Activated CD4-positive, alpha-beta T cell treated with anti-CD3 and anti-CD28 coated beads, Interleukin-2, Interleukin-4, amounts not matched to agents 100 ng/mL and 50 ng/mL, durations not matched to agents 16 hours and 8 hours (primary cell): ENCODE measurements at regions not wholly inside any gene's neighbourhood (a gene's known extent, or its start where the extent isn't known, plus 50 kb on each side); places are given as distances from the start of the nearest gene placed in this dataset.

Experiments used
- DNase-seq: peaks from one replicate; pipeline ENCODE4 v3.0.0-alpha.2; 2020; ENCODE audit warnings: low spot score

DNA sequence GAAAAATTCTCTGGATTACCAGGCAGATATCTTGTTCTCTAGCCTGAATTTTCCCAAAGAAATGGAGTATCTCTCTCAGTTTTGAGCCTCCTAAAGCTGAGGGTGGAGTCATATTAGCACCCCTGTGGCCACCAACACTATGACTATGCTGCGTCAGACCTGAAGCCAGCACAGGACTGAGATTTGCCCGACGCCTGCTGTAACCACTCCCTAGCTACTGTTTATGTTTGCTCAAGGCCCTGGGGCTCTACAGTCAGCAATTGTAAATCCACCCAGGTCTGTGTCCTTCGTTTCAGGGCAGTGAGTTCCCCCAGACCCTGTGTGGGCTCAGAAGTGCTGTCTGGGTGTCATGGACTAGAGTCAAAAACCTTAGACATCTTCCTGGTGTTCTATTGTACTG is 61.4 kb downstream of the ZXDA start:
- no peak for DNase-seq

DNA sequence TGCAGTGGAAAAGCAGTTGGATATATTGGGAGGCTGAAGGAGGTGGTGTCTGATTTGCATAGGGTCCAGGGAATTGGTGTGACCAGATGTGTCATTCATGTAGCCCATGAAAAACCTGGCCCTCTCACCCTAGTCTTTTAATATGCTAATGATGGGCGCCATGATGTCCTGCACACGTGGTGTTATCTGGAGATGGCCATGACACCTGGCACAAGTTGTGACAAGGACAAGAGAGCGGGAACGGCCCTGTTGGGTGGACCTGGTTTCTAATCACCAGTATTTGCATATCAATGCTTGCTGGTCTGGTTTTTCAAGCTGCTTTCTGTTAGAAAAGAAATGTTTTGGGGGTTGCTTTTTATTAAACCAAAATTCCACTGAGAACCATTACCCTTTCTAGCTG is 87.4 kb downstream of the ZXDA start:
- no peak for DNase-seq

DNA sequence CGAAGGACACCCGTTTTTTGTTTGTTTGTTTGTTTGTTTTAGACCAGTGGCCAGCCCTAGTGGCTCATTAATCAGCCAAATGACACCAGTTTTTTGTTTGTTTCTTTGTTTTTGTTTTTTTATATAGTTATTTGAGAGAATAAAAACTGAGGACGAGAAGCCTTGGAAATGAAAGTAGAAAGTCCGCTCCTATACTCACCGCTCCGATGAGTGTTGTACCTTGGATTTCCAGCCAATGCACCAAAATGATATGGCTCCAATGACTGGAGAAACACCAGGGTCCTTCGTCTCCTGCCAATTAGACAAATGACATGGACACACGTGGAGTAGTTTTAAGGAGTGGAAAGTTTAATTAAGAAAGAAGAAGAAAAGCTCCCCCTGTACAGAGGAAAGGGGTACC is 87.9 kb downstream of the ZXDA start:
- no peak for DNase-seq

DNA sequence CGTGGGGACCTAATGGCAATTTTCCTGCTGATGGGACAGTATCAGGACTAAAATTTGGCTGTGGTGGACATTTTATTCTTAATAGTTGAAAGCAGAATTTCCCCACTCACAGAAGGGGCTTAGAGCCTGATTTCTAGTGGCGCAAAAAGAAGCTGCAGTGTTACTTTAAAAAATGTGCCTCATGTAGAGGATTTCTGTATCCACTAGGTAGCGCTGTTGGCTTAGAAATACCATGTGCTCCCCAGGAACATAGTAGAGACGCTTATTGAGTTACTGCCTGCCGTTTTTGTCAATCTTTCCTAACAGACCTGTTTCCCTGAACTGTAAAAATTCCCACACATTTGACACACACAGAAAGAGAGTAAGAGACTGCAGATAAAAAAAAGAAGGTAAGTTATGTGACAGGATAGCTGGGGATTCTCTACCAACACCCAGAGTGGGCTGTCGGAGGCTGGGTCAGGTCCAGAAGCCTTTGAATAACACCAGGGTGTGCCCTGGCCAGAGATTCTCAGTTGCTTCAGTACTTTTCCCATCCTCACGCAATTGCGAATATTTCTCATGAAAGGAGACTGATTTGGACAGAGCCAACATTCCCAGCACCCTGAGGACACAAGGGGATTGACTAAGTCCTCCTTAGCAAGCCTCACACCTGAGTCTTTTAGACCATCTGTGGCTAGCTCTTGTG is 88.4 kb downstream of the ZXDA start:
- peak; percentile 59 for DNase-seq

DNA sequence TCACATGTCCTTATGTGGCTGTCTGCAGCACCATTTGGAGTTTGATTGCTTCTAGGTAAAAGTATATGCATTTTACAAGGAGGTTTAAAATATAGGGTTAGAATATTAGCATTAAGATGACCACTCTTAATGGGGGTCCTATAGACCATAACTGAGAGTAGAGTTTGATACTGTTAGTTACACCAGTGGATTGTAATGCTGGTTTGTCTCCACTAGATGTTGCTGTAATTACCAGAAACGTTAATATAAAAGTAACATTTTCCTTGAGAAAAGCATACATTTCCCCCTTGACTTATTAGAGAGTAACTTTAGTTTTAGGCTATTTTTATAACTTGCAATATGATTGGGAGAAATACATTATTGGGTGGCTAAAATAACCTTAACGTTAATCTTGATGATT is 93.0 kb downstream of the ZXDA start:
- no peak for DNase-seq

DNA sequence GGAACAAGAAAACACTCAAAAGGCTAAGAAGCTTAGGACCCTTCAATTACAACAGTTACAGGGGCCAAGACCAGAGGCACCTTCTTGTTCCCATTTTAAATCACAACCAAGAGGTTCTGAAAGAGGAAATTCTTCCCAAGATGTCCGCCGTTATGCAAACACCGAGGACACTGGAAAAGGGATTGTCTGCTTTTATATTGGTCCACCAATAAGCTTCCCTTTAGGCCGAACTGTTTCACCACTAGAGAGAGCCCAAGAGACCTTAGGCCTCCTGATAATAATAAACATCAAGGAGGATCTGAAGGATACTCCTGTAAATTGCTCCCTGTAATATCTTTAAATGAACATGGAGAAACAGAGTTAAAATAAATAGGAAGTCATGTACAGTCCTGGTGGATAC is 92.6 kb upstream of the NLRP2B start:
- no peak for DNase-seq

DNA sequence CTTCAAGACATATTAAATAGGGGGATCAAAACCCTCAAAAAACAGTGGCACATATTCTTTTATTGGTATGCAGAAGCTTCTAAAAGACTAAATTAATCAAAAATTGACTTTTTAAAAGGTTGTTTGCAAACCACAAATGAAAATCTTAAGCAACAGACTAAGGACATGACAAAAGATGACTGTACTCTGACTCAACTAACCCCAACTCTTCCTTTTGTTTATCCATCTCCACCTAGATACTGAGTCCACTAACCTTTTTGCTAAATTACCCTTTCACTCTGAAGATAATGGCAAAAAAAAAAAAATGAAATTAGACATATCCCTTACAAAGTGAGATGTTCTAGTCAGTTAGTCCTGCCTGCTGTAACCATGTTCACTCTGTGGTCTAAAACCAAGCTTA is 91.6 kb upstream of the NLRP2B start:
- no peak for DNase-seq

DNA sequence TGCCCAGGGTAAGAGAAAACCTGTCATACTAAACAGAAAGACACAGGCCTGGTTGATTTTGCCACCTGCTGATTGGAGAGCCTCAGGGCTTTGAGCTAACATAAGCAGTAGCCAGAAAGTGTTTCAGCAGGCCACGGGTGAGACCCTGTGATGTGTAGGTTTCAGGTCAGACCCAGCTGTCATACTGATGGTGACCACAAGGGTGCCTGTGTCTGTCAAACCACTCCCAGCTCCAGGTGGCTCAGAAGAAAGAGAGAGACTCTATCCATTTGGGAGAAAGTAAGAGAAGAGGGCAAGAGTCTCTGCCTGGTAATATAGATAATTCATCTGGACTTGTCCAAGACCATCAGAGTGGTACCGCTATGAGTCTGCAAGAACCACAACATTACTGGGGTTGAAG is 72.8 kb upstream of the NLRP2B start:
- peak; percentile 1 for DNase-seq

DNA sequence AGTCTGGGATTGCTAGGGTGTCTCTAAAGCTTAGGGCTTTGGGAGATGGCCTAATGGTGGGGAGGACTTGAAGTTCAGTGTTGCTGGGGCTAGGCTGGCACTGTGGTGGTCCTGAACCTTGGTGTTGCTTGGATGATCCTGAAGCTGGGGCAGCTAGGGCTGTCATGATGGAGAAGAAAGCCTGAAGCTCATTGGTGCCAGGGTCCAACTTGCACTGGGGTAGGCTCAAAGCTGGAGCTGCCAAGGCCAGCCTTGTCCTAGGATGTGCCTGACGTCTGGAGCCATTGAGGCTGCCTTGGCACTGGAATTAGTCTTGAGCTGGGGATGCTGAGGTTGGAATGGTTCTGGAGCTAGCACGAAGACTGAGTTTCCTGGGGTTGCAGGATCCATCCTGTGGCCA is 61.0 kb upstream of the NLRP2B start:
- no peak for DNase-seq

DNA sequence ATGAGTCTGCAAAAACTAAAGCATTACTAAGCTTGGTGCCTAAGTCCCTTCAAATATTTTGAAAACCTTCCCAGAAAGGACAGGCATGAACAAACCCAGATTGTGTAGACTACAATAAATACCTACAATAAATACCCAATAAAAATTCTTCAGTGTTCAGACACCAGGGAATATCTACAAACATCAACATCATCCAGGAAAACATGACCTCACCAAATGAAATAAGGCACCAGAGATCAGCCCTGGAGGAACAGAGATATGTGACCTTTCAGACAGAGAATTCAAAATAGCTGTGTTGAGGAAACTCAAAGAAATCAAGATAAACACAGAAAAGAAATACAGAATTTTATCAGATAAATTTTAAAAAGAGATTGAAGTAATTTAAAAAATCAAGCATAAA is 57.8 kb upstream of the NLRP2B start:
- no peak for DNase-seq
